ENCODE measurements at regions not wholly inside any gene's neighbourhood (a gene's known extent, or its start where the extent isn't known, plus 50 kb on each side); places are given as distances from the start of the nearest gene placed in this dataset.

GRCh38 chr5:167624053-167624452, 667.4 kb upstream of the WWC1 start:
- DNase-seq (ENCODE audit: low read depth): no peak

- DNase-seq (ENCODE audit: low read depth): no peak
Measured at GRCh38 chr5:167626341-167627123, 664.9 kb upstream of the WWC1 start.

- no peak for DNase-seq (ENCODE audit: low read depth)
Measured at GRCh38 chr5:167629634-167630033, 661.8 kb upstream of the WWC1 start.

- DNase-seq (ENCODE audit: low read depth): no peak
Measured at GRCh38 chr5:167631191-167631590, 660.3 kb upstream of the WWC1 start.

GRCh38 chr5:167633114-167633513, 658.3 kb upstream of the WWC1 start:
- no peak for DNase-seq (ENCODE audit: low read depth)

- DNase-seq (ENCODE audit: low read depth): peak; percentile 25
Measured at GRCh38 chr5:167633931-167634341, 657.5 kb upstream of the WWC1 start.

GRCh38 chr5:167634432-167634831, 657.0 kb upstream of the WWC1 start:
- DNase-seq (ENCODE audit: low read depth): no peak

- no peak for DNase-seq (ENCODE audit: low read depth)
Measured at GRCh38 chr5:167638816-167639215, 652.6 kb upstream of the WWC1 start.

GRCh38 chr5:167639273-167639672, 652.2 kb upstream of the WWC1 start:
- no peak for DNase-seq (ENCODE audit: low read depth)

GRCh38 chr5:167639766-167640165, 651.7 kb upstream of the WWC1 start:
- DNase-seq (ENCODE audit: low read depth): no peak

- DNase-seq (ENCODE audit: low read depth): no peak
Measured at GRCh38 chr5:167642181-167642580, 649.3 kb upstream of the WWC1 start.

GRCh38 chr5:167642779-167643517, 648.5 kb upstream of the WWC1 start:
- peak; percentile 65 for DNase-seq (ENCODE audit: low read depth)

- DNase-seq (ENCODE audit: low read depth): no peak
Measured at GRCh38 chr5:167643631-167644280, 647.7 kb upstream of the WWC1 start.

- DNase-seq (ENCODE audit: low read depth): no peak
Measured at GRCh38 chr5:167644619-167645018, 646.8 kb upstream of the WWC1 start.

- DNase-seq (ENCODE audit: low read depth): no peak
Measured at GRCh38 chr5:167649471-167649870, 642.0 kb upstream of the WWC1 start.

GRCh38 chr5:167652690-167653089, 638.8 kb upstream of the WWC1 start:
- no peak for DNase-seq (ENCODE audit: low read depth)

GRCh38 chr5:167653645-167654106, 637.8 kb upstream of the WWC1 start:
- DNase-seq (ENCODE audit: low read depth): no peak

- no peak for DNase-seq (ENCODE audit: low read depth)
Measured at GRCh38 chr5:167657016-167657415, 634.4 kb upstream of the WWC1 start.

- no peak for DNase-seq (ENCODE audit: low read depth)
Measured at GRCh38 chr5:167658889-167659288, 632.6 kb upstream of the WWC1 start.

GRCh38 chr5:167661605-167662004, 629.8 kb upstream of the WWC1 start:
- no peak for DNase-seq (ENCODE audit: low read depth)

GRCh38 chr5:167664222-167664804, 627.1 kb upstream of the WWC1 start:
- no peak for DNase-seq (ENCODE audit: low read depth)

Measured in myocyte (in vitro differentiated cells).